ENCODE measurements at regions not wholly inside any gene's neighbourhood (a gene's known extent, or its start where the extent isn't known, plus 50 kb on each side); places are given as distances from the start of the nearest gene placed in this dataset.
"Not testable (repeated sequence)": the region's sequence is repeated elsewhere in the genome, so short reads cannot be mapped to it uniquely, and the experiment has no call there.

DNA sequence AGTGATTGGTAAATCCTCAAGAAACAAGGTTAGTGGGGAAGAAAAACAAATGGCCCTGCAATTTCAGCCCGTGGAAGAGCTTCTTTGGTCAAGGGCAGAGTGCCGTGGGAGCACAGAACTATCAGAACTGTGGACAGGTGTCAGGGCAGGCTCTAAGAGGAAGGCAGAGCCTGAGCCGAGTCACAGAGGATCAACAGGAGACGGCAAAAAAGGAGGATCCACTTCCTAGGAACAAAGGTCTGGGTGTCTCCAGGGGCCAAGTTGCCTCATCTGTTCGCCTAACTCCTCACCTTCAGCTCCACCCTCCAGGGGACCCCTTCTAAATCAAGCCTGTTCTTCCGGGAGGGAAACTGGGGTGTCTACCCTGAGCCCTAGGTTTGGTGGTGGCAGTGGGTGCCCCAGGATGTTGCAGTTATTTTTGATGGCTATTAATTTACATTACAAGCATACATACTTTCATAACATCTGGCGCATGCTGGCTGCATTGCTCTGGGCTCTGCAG lies 88.0 kb downstream of the FEM1C start:
- H3K4me1 ChIP-seq (ENCODE audit: control insufficient read depth, insufficient read depth, low read length) = peaks cover 12% of the 10 kb centered on the region; the same call in 1 of the 2 replicates
- no peak overlapping the region for H3K27ac ChIP-seq (ENCODE audit: low read depth, low read length)
- no peaks in the 10 kb centered on the region for H3K36me3 ChIP-seq (ENCODE audit: control insufficient read depth, insufficient read depth, low read length)

DNA sequence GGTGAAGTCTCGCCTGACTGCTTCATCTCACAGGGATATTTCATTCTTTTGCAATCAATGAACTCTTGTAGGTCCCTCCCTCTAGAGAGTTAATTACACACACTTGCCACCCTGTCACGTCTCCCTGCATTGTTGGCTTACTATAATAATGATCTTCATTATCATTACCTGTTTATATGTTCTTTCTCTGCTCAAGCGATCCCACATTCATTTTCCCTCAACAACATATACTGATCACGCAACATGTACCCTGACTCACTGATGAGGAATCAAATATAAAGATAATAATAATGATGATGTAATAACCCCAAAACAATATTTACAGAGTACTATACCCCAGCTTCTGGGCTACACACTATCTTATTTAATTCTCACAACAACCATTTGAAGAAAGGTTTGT lies 88.5 kb downstream of the FEM1C start:
- no peaks in the 10 kb centered on the region for H3K9me3 ChIP-seq (ENCODE audit: control insufficient read depth, insufficient read depth, low read length)
- H3K4me3 ChIP-seq (ENCODE audit: low read depth, low read length) = no peak overlapping the region
- no peak overlapping the region for H3K9ac ChIP-seq (ENCODE audit: low read depth, low read length)
- H3K27me3 ChIP-seq (ENCODE audit: control insufficient read depth, insufficient read depth, low read length) = no peaks in the 10 kb centered on the region; the same call in 1 of the 2 replicates
- peaks cover 12% of the 10 kb centered on the region; the same call in 1 of the 2 replicates for H3K4me1 ChIP-seq (ENCODE audit: control insufficient read depth, insufficient read depth, low read length)
- no peaks in the 10 kb centered on the region for H3K36me3 ChIP-seq (ENCODE audit: control insufficient read depth, insufficient read depth, low read length)
- H3K27ac ChIP-seq (ENCODE audit: low read depth, low read length) = no peak overlapping the region

More for the DNA sequence above, 88.0 kb downstream of the FEM1C start:
- no peak overlapping the region for H3K9ac ChIP-seq (ENCODE audit: low read depth, low read length)
- H3K9me3 ChIP-seq (ENCODE audit: control insufficient read depth, insufficient read depth, low read length) = no peaks in the 10 kb centered on the region
- no peaks in the 10 kb centered on the region; the same call in 1 of the 2 replicates for H3K27me3 ChIP-seq (ENCODE audit: control insufficient read depth, insufficient read depth, low read length)
- no peak overlapping the region for H3K4me3 ChIP-seq (ENCODE audit: low read depth, low read length)

DNA sequence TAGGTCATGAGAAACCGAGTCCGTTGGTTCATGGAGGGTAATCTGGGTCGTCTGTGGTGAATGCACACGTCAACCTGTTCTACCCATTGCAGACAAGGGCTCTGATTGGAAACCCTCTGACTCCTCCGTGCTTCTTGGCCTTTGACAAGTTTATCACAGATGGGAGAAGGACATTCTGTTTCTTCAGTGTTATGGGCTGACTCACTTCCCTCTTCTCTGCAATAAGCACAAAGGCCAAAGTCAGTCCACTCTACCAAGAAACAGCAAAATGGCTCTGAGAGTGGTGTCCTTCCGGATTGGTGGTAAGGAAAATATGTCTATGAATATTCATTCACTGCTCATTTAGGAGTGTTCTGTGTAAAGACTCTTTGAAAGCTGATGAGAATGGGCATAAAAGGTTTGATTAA lies 89.3 kb downstream of the FEM1C start:
- Histone ChIP-seq H3K9me3 (ENCODE audit: control insufficient read depth, insufficient read depth, low read length) (no peaks in the 10 kb centered on the region), H3K27ac (ENCODE audit: low read depth, low read length) (no peak overlapping the region), H3K4me3 (ENCODE audit: low read depth, low read length) (no peak overlapping the region), H3K4me1 (ENCODE audit: control insufficient read depth, insufficient read depth, low read length) (peaks cover 9% of the 10 kb centered on the region; the same call in 1 of the 2 replicates), H3K27me3 (ENCODE audit: control insufficient read depth, insufficient read depth, low read length) (no peaks in the 10 kb centered on the region; the same call in 1 of the 2 replicates), H3K9ac (ENCODE audit: low read depth, low read length) (no peak overlapping the region), H3K36me3 (ENCODE audit: control insufficient read depth, insufficient read depth, low read length) (no peaks in the 10 kb centered on the region)

DNA sequence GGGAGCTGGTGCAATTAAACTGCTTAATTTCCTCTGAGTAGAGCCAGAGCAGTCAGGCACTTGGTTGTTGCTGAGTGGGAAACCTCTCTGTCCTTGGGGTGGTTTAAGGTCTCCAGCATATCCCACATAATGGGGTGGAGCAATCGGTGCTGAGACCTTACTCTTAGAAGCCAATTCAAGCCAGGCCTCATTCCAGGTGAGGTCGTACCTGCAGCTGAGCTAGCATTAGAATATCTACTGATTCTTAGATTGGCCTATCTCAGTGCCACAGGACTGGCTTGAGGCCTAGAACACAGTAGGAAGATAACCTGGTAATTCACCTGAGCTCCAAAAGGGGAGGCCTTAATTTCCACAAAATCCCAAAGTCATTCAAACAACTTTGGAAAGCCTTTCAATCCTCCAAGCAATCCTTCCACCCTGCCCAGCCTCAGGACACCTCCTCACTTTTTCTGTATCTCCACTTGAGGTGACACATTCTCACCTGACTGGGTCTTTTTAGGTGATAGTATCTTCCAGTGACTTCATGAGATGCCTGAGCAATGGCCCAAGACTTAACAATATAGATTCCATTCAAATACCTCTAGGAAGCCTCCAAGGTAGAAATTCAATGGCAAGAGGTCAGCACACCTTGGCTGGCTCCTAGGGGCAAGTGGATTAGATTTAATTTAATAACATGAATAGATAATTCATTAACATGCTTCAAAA lies 91.0 kb downstream of the FEM1C start:
- Histone ChIP-seq H3K36me3 (ENCODE audit: control insufficient read depth, insufficient read depth, low read length) (no peaks in the 10 kb centered on the region), H3K27me3 (ENCODE audit: control insufficient read depth, insufficient read depth, low read length) (no peaks in the 10 kb centered on the region; the same call in 1 of the 2 replicates), H3K4me1 (ENCODE audit: control insufficient read depth, insufficient read depth, low read length) (peaks cover 6% of the 10 kb centered on the region; the same call in 1 of the 2 replicates), H3K4me3 (ENCODE audit: low read depth, low read length) (no peak overlapping the region), H3K9me3 (ENCODE audit: control insufficient read depth, insufficient read depth, low read length) (no peaks in the 10 kb centered on the region), H3K9ac (ENCODE audit: low read depth, low read length) (no peak overlapping the region), H3K27ac (ENCODE audit: low read depth, low read length) (no peak overlapping the region)

DNA sequence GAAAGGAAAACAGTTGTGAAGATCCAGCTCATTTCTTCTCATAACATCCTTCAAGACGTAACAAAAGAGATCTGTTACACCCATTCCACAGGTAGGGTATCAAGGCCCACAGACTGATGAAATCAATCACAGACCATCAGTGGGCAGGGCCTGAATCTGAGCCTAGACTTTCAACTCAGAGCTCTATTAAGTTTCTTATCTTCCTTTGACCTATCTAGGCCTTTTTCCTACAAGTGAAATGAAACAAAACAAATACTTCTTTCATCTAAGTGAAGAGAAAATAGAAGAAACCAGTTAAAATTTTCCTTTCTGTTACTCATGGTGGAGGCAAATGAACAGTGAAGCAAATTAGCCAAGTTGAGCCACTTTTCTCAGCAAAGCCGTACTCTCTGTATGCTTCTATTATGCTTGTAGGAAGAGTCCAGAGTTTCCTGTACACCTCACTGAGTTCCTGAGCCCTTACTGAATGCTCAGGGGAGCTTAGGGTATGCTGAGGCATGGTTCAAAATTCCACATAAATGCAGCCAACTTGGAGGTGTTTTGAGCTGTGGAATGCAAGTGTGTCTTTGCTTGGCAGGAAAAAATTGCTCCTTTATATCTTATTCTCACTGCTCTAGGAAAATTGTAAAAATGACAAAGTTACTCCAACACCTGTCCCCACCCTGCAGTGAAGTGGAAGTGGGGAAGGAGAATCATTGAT lies 91.9 kb downstream of the FEM1C start:
- Histone ChIP-seq H3K4me3 (ENCODE audit: low read depth, low read length) (no peak overlapping the region), H3K4me1 (ENCODE audit: control insufficient read depth, insufficient read depth, low read length) (no peaks in the 10 kb centered on the region)

DNA sequence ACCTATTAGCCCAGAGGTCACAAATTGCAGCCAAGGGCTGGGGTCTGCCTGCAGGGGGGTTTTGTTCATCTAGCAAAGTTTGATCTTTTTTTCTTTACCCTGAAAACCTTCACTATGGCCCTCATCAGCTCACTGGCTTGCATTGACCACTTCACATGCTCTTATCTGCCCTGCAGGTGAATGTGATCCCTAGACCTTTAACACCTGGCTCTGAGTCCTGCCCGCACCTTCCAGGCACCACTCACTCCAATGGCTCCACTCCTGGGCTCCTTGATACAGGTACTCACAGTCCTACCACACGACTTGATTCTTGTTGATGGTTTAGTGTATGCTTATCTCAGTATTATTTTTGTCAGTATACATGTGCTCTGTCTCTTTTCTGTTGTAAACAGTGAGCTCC lies 92.5 kb downstream of the FEM1C start:
- no peak overlapping the region for H3K4me3 ChIP-seq (ENCODE audit: low read depth, low read length)
- H3K27me3 ChIP-seq (ENCODE audit: control insufficient read depth, insufficient read depth, low read length) = no peaks in the 10 kb centered on the region; the same call in 1 of the 2 replicates
- H3K27ac ChIP-seq (ENCODE audit: low read depth, low read length) = no peak overlapping the region
- H3K36me3 ChIP-seq (ENCODE audit: control insufficient read depth, insufficient read depth, low read length) = no peaks in the 10 kb centered on the region
- no peaks in the 10 kb centered on the region for H3K9me3 ChIP-seq (ENCODE audit: control insufficient read depth, insufficient read depth, low read length)
- no peak overlapping the region for H3K9ac ChIP-seq (ENCODE audit: low read depth, low read length)
- no peaks in the 10 kb centered on the region for H3K4me1 ChIP-seq (ENCODE audit: control insufficient read depth, insufficient read depth, low read length)

More for the DNA sequence above, 91.9 kb downstream of the FEM1C start:
- Histone ChIP-seq H3K36me3 (ENCODE audit: control insufficient read depth, insufficient read depth, low read length) (no peaks in the 10 kb centered on the region), H3K27me3 (ENCODE audit: control insufficient read depth, insufficient read depth, low read length) (no peaks in the 10 kb centered on the region; the same call in 1 of the 2 replicates), H3K9me3 (ENCODE audit: control insufficient read depth, insufficient read depth, low read length) (no peaks in the 10 kb centered on the region), H3K9ac (ENCODE audit: low read depth, low read length) (no peak overlapping the region), H3K27ac (ENCODE audit: low read depth, low read length) (no peak overlapping the region)

DNA sequence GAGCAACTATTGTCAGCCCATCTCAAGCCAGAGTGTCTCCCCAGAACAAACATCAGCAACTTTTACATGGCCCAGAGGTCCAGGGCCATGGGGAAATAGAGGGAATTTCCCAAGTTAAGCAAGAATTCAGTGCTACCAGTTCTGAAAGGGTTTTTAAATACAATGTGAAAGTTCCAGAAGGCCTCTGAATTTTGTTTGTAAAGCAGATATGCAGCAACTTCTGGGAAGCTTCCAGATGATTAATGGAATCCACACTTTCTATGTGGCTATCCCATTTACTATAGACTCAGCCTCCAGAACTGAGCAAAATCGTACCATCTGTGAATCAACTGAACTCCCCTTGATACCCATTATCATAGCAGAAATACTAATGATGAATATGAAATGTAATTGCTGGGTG lies 93.8 kb downstream of the FEM1C start:
- no peaks in the 10 kb centered on the region for H3K4me1 ChIP-seq (ENCODE audit: control insufficient read depth, insufficient read depth, low read length)
- H3K9me3 ChIP-seq (ENCODE audit: control insufficient read depth, insufficient read depth, low read length) = no peaks in the 10 kb centered on the region
- no peak overlapping the region for H3K27ac ChIP-seq (ENCODE audit: low read depth, low read length)
- no peaks in the 10 kb centered on the region for H3K27me3 ChIP-seq (ENCODE audit: control insufficient read depth, insufficient read depth, low read length)
- H3K36me3 ChIP-seq (ENCODE audit: control insufficient read depth, insufficient read depth, low read length) = no peaks in the 10 kb centered on the region
- H3K9ac ChIP-seq (ENCODE audit: low read depth, low read length) = no peak overlapping the region
- H3K4me3 ChIP-seq (ENCODE audit: low read depth, low read length) = no peak overlapping the region

DNA sequence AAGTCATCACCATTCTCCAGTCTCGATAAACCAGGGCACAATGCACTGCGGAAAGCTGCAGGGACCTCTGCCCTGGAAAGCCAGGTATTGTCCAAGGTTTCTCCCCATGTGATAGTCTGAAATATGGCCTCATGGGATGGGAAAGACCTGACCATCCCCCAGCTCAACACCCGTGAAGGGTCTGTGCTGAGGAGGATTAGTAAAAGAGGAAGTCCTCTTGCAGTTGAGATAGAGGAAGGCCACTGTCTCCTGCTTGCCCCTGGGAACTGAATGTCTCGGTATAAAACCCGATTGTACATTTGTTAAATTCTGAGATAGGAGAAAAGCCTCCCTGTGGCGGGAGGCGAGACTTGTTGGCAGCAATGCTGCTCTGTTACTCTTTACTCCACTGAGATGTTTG lies 95.9 kb downstream of the FEM1C start:
- H3K9me3 ChIP-seq (ENCODE audit: control insufficient read depth, insufficient read depth, low read length) = not testable (repeated sequence)

DNA sequence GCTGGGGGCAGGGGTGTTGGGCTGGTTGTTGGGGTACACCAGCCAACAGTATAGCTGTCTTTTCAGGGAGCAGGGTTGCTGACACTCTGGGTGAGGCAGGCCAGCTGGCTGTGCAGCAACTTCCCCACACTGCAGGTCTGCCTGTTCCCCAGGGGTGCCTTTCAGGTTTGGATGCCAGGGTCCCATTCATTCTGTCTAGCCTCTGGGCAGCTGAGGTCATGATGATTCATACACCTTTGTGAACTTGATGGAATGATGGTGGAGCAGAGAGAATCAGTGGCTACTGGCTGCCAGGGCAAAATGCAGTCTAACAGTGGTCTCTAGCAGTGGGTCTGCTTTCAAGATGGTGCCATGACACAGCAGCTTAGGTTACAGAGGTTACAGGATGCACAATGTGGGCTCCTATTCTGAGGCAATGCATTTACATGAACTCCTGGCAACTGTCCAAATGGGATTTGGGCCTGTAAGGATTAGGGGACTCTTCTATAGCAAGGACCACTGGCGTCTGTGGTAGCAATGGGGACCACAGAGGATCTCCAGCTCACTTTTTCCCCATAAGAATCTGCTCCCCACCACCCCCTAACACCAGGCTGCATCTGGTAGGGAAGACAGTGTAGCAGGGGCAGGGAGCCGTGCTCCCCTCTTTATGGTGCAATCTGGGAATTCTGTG lies 103.7 kb downstream of the FEM1C start:
- H3K9me3 ChIP-seq (ENCODE audit: control insufficient read depth, insufficient read depth, low read length) = peaks cover 10% of the 10 kb centered on the region; the same call in 1 of the 2 replicates
- no peak overlapping the region for H3K4me3 ChIP-seq (ENCODE audit: low read depth, low read length)
- H3K27me3 ChIP-seq (ENCODE audit: control insufficient read depth, insufficient read depth, low read length) = no peaks in the 10 kb centered on the region
- no peaks in the 10 kb centered on the region for H3K36me3 ChIP-seq (ENCODE audit: control insufficient read depth, insufficient read depth, low read length)
- H3K27ac ChIP-seq (ENCODE audit: low read depth, low read length) = no peak overlapping the region
- H3K4me1 ChIP-seq (ENCODE audit: control insufficient read depth, insufficient read depth, low read length) = no peaks in the 10 kb centered on the region
- no peak overlapping the region for H3K9ac ChIP-seq (ENCODE audit: low read depth, low read length)

More for the DNA sequence above, 95.9 kb downstream of the FEM1C start:
- not testable (repeated sequence) for H3K4me1 ChIP-seq (ENCODE audit: control insufficient read depth, insufficient read depth, low read length); H3K36me3 ChIP-seq (ENCODE audit: control insufficient read depth, insufficient read depth, low read length); H3K4me3 ChIP-seq (ENCODE audit: low read depth, low read length); H3K27ac ChIP-seq (ENCODE audit: low read depth, low read length); H3K9ac ChIP-seq (ENCODE audit: low read depth, low read length); H3K27me3 ChIP-seq (ENCODE audit: control insufficient read depth, insufficient read depth, low read length)

DNA sequence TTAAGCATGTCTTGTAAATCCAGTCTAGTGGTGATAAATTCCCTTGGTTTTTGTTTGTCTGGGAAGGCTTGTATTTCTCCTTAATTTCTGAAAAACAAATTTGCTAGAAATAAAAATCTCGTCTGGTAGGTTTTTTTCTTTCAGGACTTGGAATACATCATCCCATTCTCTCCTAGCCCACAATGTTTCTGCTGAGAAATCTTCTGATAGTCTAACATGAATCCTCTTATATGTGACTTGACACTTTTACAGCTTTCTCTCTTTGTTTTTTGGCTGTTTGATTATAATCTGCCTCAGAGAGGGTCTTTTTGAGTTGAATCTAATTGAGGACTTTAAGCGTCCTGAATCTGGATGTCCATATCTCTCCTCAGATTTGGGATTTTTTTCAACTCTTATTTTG lies 104.9 kb downstream of the FEM1C start:
- Histone ChIP-seq H3K4me3 (ENCODE audit: low read depth, low read length) (no peak overlapping the region), H3K4me1 (ENCODE audit: control insufficient read depth, insufficient read depth, low read length) (no peaks in the 10 kb centered on the region), H3K36me3 (ENCODE audit: control insufficient read depth, insufficient read depth, low read length) (no peaks in the 10 kb centered on the region), H3K27me3 (ENCODE audit: control insufficient read depth, insufficient read depth, low read length) (no peaks in the 10 kb centered on the region), H3K9me3 (ENCODE audit: control insufficient read depth, insufficient read depth, low read length) (peaks cover 10% of the 10 kb centered on the region; the same call in 1 of the 2 replicates), H3K9ac (ENCODE audit: low read depth, low read length) (no peak overlapping the region), H3K27ac (ENCODE audit: low read depth, low read length) (no peak overlapping the region)

Data from HUES48 (cell line).